Activated CD8-positive, alpha-beta memory T cell treated with anti-CD3 and anti-CD28 coated beads for 48 hours (primary cell): ENCODE measurements at regions not wholly inside any gene's neighbourhood (a gene's known extent, or its start where the extent isn't known, plus 50 kb on each side); places are given as distances from the start of the nearest gene placed in this dataset.
"Not testable (repeated sequence)": the region's sequence is repeated elsewhere in the genome, so short reads cannot be mapped to it uniquely, and the experiment has no call there.

Experiments
- DNase-seq, 3 experiments: peaks; one replicate each; pipeline ENCODE4 v3.0.0-alpha.2; 2020; ENCODE audit warnings: low read depth in 2 of 3, low spot score in 2 of 3

- DNase-seq, result no peak
Observed at GRCh38 chr2:35960596-35960995, 395.0 kb upstream of the CRIM1 start.

GRCh38 chr2:35957053-35957452 lies 398.5 kb upstream of the CRIM1 start:
- not testable (repeated sequence) for DNase-seq

GRCh38 chr2:35946478-35946877 lies 409.1 kb upstream of the CRIM1 start:
- no peak for DNase-seq

- DNase-seq, result no peak
Observed at GRCh38 chr2:35938838-35939237, 416.7 kb upstream of the CRIM1 start.

GRCh38 chr2:35933031-35933430 lies 422.5 kb upstream of the CRIM1 start:
- no peak for DNase-seq

- DNase-seq, result no peak
Observed at GRCh38 chr2:35932276-35932963, 423.2 kb upstream of the CRIM1 start.

- DNase-seq, result no peak
Observed at GRCh38 chr2:35931626-35932025, 424.0 kb upstream of the CRIM1 start.

GRCh38 chr2:35931115-35931514 lies 424.5 kb upstream of the CRIM1 start:
- DNase-seq, result no peak

- no peak for DNase-seq
Observed at GRCh38 chr2:35929551-35929950, 426.0 kb upstream of the CRIM1 start.

- DNase-seq, result no peak
Observed at GRCh38 chr2:35920061-35920460, 435.5 kb upstream of the CRIM1 start.

GRCh38 chr2:35915261-35915660 lies 440.3 kb upstream of the CRIM1 start:
- no peak for DNase-seq

GRCh38 chr2:35891936-35892335 lies 463.6 kb upstream of the CRIM1 start:
- no peak for DNase-seq

GRCh38 chr2:35891528-35891927 lies 464.1 kb upstream of the CRIM1 start:
- DNase-seq, result no peak

- no peak for DNase-seq
Observed at GRCh38 chr2:35887146-35887545, 468.4 kb upstream of the CRIM1 start.

- DNase-seq, result no peak
Observed at GRCh38 chr2:35873921-35874320, 481.7 kb upstream of the CRIM1 start.

GRCh38 chr2:35871672-35872071 lies 483.9 kb upstream of the CRIM1 start:
- no peak for DNase-seq

GRCh38 chr2:35870713-35871112 lies 484.9 kb upstream of the CRIM1 start:
- no peak for DNase-seq

GRCh38 chr2:35864141-35864540 lies 491.4 kb upstream of the CRIM1 start:
- DNase-seq, result no peak

GRCh38 chr2:35858216-35858615 lies 497.4 kb upstream of the CRIM1 start:
- DNase-seq, result no peak

- no peak for DNase-seq
Observed at GRCh38 chr2:35857498-35857897, 498.1 kb upstream of the CRIM1 start.

GRCh38 chr2:35831385-35831784 lies 524.2 kb upstream of the CRIM1 start:
- no peak for DNase-seq

- no peak for DNase-seq
Observed at GRCh38 chr2:35830833-35831232, 524.7 kb upstream of the CRIM1 start.

- DNase-seq, result no peak
Observed at GRCh38 chr2:35827086-35827485, 528.5 kb upstream of the CRIM1 start.

GRCh38 chr2:35822716-35823115 lies 532.9 kb upstream of the CRIM1 start:
- no peak for DNase-seq
